ENCODE measurements at regions not wholly inside any gene's neighbourhood (a gene's known extent, or its start where the extent isn't known, plus 50 kb on each side); places are given as distances from the start of the nearest gene placed in this dataset.

DNA sequence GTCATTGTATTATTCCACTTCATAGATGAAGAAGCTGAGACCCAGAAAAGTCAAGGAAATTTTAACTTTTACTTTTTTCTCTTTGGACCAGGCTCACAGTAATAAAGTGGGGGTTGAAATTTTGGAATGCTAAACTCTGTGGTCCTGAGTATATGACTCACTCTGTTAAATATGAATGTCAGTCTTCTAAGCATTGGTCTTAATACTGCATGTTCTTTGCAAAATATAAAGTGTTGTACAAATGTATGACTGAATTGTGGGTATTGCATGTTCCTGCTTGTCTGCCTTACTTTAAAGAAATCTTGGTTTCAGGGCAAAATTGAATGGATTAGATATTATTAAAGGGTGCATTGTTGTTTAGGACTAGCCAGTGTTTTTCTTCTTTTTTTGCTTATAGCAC lies 950.8 kb upstream of the GOT2 start:
- Histone ChIP-seq H3K27ac (ENCODE audit: insufficient read depth, low read depth, low read length, poor library complexity, severe bottlenecking) (no peak overlapping the region), H3K4me3 (ENCODE audit: insufficient read depth, low read depth, low read length) (no peak overlapping the region), H3K27me3 (ENCODE audit: control insufficient read depth, insufficient read depth, low read length, poor library complexity, severe bottlenecking) (no peaks in the 10 kb centered on the region), H3K36me3 (ENCODE audit: control insufficient read depth, insufficient read depth, low read length) (no peaks in the 10 kb centered on the region), H3K4me1 (ENCODE audit: control insufficient read depth, insufficient read depth, low read length) (no peaks in the 10 kb centered on the region), H3K9me3 (ENCODE audit: control insufficient read depth, low read length) (no peaks in the 10 kb centered on the region)

GRCh38 chr16:59683709-59684108 lies 949.6 kb upstream of the GOT2 start:
- Histone ChIP-seq H3K9me3 (ENCODE audit: control insufficient read depth, low read length) (no peaks in the 10 kb centered on the region), H3K4me3 (ENCODE audit: insufficient read depth, low read depth, low read length) (no peak overlapping the region), H3K36me3 (ENCODE audit: control insufficient read depth, insufficient read depth, low read length) (no peaks in the 10 kb centered on the region), H3K4me1 (ENCODE audit: control insufficient read depth, insufficient read depth, low read length) (no peaks in the 10 kb centered on the region), H3K27me3 (ENCODE audit: control insufficient read depth, insufficient read depth, low read length, poor library complexity, severe bottlenecking) (no peaks in the 10 kb centered on the region), H3K27ac (ENCODE audit: insufficient read depth, low read depth, low read length, poor library complexity, severe bottlenecking) (no peak overlapping the region)
- 71 to 80% methylated on average over 1 of the region's 1 CpG for WGBS, 2 experiments

GRCh38 chr16:59665618-59666220 lies 931.6 kb upstream of the GOT2 start:
- Histone ChIP-seq H3K9me3 (ENCODE audit: control insufficient read depth, low read length) (no peaks in the 10 kb centered on the region), H3K27me3 (ENCODE audit: control insufficient read depth, insufficient read depth, low read length, poor library complexity, severe bottlenecking) (no peaks in the 10 kb centered on the region), H3K27ac (ENCODE audit: insufficient read depth, low read depth, low read length, poor library complexity, severe bottlenecking) (no peak overlapping the region), H3K4me1 (ENCODE audit: control insufficient read depth, insufficient read depth, low read length) (no peaks in the 10 kb centered on the region), H3K4me3 (ENCODE audit: insufficient read depth, low read depth, low read length) (no peak overlapping the region), H3K36me3 (ENCODE audit: control insufficient read depth, insufficient read depth, low read length) (no peaks in the 10 kb centered on the region)
- WGBS, 2 experiments, result 84 to 94% methylated on average over 2 of the region's 2 CpGs

- no peaks in the 10 kb centered on the region for H3K27me3 ChIP-seq (ENCODE audit: control insufficient read depth, insufficient read depth, low read length, poor library complexity, severe bottlenecking)
- H3K9me3 ChIP-seq (ENCODE audit: control insufficient read depth, low read length), result no peaks in the 10 kb centered on the region
- H3K4me1 ChIP-seq (ENCODE audit: control insufficient read depth, insufficient read depth, low read length), result no peaks in the 10 kb centered on the region
- H3K36me3 ChIP-seq (ENCODE audit: control insufficient read depth, insufficient read depth, low read length), result no peaks in the 10 kb centered on the region
- 98 to 99% methylated on average over 2 to 3 of the region's 3 CpGs for WGBS, 2 experiments
- H3K27ac ChIP-seq (ENCODE audit: insufficient read depth, low read depth, low read length, poor library complexity, severe bottlenecking), result no peak overlapping the region
- no peak overlapping the region for H3K4me3 ChIP-seq (ENCODE audit: insufficient read depth, low read depth, low read length)
Measured at GRCh38 chr16:59658572-59658971, 924.5 kb upstream of the GOT2 start.

- Histone ChIP-seq H3K4me3 (ENCODE audit: insufficient read depth, low read depth, low read length) (no peak overlapping the region), H3K4me1 (ENCODE audit: control insufficient read depth, insufficient read depth, low read length) (no peaks in the 10 kb centered on the region)
- 89 to 93% methylated on average over 2 of the region's 2 CpGs for WGBS, 2 experiments
Measured at GRCh38 chr16:59655031-59655430, 920.9 kb upstream of the GOT2 start.

DNA sequence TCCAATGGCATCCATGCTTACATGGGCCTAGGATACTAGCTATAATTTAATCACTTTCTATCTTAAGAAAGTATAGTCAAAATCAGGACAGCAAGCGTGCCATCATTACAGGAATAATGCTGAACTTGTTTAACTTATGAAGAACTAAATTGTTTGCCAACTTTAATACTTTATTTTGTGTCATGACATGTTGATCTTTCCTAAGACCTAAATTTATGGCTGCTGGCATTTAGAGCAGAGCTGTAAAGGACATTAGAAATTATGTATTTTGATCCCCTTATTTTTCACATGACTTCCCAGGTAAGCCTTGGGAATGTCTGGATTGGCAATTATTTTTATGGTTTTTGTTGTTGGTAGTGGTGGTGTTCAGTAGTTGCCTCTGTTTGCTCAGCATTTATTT lies 920.3 kb upstream of the GOT2 start:
- Histone ChIP-seq H3K4me1 (ENCODE audit: control insufficient read depth, insufficient read depth, low read length) (no peaks in the 10 kb centered on the region), H3K4me3 (ENCODE audit: insufficient read depth, low read depth, low read length) (no peak overlapping the region), H3K27me3 (ENCODE audit: control insufficient read depth, insufficient read depth, low read length, poor library complexity, severe bottlenecking) (no peaks in the 10 kb centered on the region), H3K9me3 (ENCODE audit: control insufficient read depth, low read length) (no peaks in the 10 kb centered on the region), H3K36me3 (ENCODE audit: control insufficient read depth, insufficient read depth, low read length) (no peaks in the 10 kb centered on the region), H3K27ac (ENCODE audit: insufficient read depth, low read depth, low read length, poor library complexity, severe bottlenecking) (no peak overlapping the region)
- WGBS, 2 experiments, result 82% methylated on average over 1 of the region's 1 CpG; no CpG with 5 or more reads in 1 of the 2 experiments

More at GRCh38 chr16:59655031-59655430, 920.9 kb upstream of the GOT2 start:
- H3K36me3 ChIP-seq (ENCODE audit: control insufficient read depth, insufficient read depth, low read length), result no peaks in the 10 kb centered on the region
- no peaks in the 10 kb centered on the region for H3K9me3 ChIP-seq (ENCODE audit: control insufficient read depth, low read length)
- no peak overlapping the region for H3K27ac ChIP-seq (ENCODE audit: insufficient read depth, low read depth, low read length, poor library complexity, severe bottlenecking)
- H3K27me3 ChIP-seq (ENCODE audit: control insufficient read depth, insufficient read depth, low read length, poor library complexity, severe bottlenecking), result no peaks in the 10 kb centered on the region

DNA sequence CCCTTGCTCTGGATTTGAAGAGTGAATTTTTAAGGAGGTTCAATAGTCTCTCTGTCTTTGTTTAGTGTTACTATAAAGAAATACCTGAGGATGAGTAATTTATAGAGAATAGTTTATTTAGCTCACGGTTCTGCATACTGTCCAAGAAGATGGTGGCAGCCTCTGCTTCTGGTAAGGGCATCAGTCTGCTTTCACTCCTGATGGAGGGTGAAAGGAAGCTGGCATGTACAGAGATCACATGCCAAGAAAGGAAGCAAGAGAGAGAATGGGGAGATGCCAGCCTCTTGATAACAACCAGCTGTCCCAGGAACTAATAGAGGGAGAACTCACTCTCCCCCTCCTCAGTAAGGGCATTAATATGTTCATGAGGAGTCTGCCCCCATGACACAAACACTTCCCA lies 917.5 kb upstream of the GOT2 start:
- Histone ChIP-seq H3K27ac (ENCODE audit: insufficient read depth, low read depth, low read length, poor library complexity, severe bottlenecking) (no peak overlapping the region), H3K4me3 (ENCODE audit: insufficient read depth, low read depth, low read length) (no peak overlapping the region), H3K9me3 (ENCODE audit: control insufficient read depth, low read length) (no peaks in the 10 kb centered on the region), H3K36me3 (ENCODE audit: control insufficient read depth, insufficient read depth, low read length) (no peaks in the 10 kb centered on the region), H3K4me1 (ENCODE audit: control insufficient read depth, insufficient read depth, low read length) (no peaks in the 10 kb centered on the region), H3K27me3 (ENCODE audit: control insufficient read depth, insufficient read depth, low read length, poor library complexity, severe bottlenecking) (no peaks in the 10 kb centered on the region)
- WGBS, 2 experiments, result 96 to 100% methylated on average over 1 of the region's 1 CpG

GRCh38 chr16:59645194-59645593 lies 911.1 kb upstream of the GOT2 start:
- H3K27me3 ChIP-seq (ENCODE audit: control insufficient read depth, insufficient read depth, low read length, poor library complexity, severe bottlenecking), result no peaks in the 10 kb centered on the region
- no peak overlapping the region for H3K27ac ChIP-seq (ENCODE audit: insufficient read depth, low read depth, low read length, poor library complexity, severe bottlenecking)
- no peaks in the 10 kb centered on the region for H3K36me3 ChIP-seq (ENCODE audit: control insufficient read depth, insufficient read depth, low read length)
- H3K4me3 ChIP-seq (ENCODE audit: insufficient read depth, low read depth, low read length), result no peak overlapping the region
- H3K4me1 ChIP-seq (ENCODE audit: control insufficient read depth, insufficient read depth, low read length), result no peaks in the 10 kb centered on the region
- H3K9me3 ChIP-seq (ENCODE audit: control insufficient read depth, low read length), result no peaks in the 10 kb centered on the region

DNA sequence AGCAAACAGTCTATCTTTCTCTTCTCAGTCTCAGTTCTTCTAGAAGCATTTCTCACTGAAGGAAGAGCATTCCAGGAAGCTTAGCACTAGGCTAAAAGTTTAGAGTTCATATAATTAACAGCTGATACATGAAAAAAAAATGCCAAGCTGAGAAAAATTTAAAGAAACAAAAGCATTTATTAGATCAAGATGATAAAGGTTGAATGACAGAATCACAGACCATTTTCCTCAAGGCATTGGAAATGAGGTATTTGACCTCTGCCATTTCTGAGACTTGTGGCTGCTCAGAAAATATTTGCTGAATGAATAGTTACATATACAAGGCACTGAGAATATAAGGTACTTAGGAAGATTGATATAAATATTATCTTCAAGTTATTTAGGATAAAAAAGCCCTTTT lies 901.6 kb upstream of the GOT2 start:
- H3K9me3 ChIP-seq (ENCODE audit: control insufficient read depth, low read length), result no peaks in the 10 kb centered on the region
- H3K4me1 ChIP-seq (ENCODE audit: control insufficient read depth, insufficient read depth, low read length), result no peaks in the 10 kb centered on the region
- no peaks in the 10 kb centered on the region for H3K27me3 ChIP-seq (ENCODE audit: control insufficient read depth, insufficient read depth, low read length, poor library complexity, severe bottlenecking)
- H3K4me3 ChIP-seq (ENCODE audit: insufficient read depth, low read depth, low read length), result no peak overlapping the region
- H3K27ac ChIP-seq (ENCODE audit: insufficient read depth, low read depth, low read length, poor library complexity, severe bottlenecking), result no peak overlapping the region
- H3K36me3 ChIP-seq (ENCODE audit: control insufficient read depth, insufficient read depth, low read length), result no peaks in the 10 kb centered on the region

GRCh38 chr16:59634951-59635350 lies 900.8 kb upstream of the GOT2 start:
- no peak overlapping the region for H3K27ac ChIP-seq (ENCODE audit: insufficient read depth, low read depth, low read length, poor library complexity, severe bottlenecking)
- WGBS, 2 experiments, result 77 to 100% methylated on average over 1 of the region's 1 CpG
- H3K4me1 ChIP-seq (ENCODE audit: control insufficient read depth, insufficient read depth, low read length), result no peaks in the 10 kb centered on the region
- H3K4me3 ChIP-seq (ENCODE audit: insufficient read depth, low read depth, low read length), result no peak overlapping the region
- no peaks in the 10 kb centered on the region for H3K36me3 ChIP-seq (ENCODE audit: control insufficient read depth, insufficient read depth, low read length)
- no peaks in the 10 kb centered on the region for H3K9me3 ChIP-seq (ENCODE audit: control insufficient read depth, low read length)
- H3K27me3 ChIP-seq (ENCODE audit: control insufficient read depth, insufficient read depth, low read length, poor library complexity, severe bottlenecking), result no peaks in the 10 kb centered on the region

DNA sequence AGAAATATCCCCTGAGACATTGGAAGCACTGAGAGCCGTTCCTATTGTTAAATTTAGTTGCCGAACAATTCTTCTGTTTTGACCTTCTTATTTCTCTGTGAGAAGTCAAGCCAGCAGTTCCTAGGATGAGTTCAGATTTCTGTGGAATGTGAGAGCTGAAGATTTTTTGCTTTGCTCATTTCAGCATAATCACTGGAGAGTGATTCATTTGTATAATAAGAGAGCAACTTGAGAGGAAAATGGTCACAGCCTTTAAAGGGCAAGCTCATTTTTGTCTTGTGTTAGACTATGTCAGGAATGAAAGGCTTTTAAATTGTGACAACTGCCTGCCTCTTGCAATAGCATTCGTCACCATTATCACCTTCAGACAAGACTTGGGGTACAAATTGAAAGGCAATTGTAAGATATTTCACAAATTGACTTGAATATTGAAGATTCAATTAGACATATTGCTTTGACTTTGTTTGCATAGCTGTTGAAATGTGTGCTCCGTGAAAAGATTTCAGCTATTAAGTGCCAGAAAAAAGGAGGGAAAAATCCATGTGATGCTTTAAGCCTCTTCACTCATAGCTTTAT lies 900.0 kb upstream of the GOT2 start:
- 88 to 92% methylated on average over 4 of the region's 4 CpGs for WGBS, 2 experiments
- H3K9me3 ChIP-seq (ENCODE audit: control insufficient read depth, low read length), result no peaks in the 10 kb centered on the region

More for the DNA sequence above, 900.0 kb upstream of the GOT2 start:
- H3K36me3 ChIP-seq (ENCODE audit: control insufficient read depth, insufficient read depth, low read length), result no peaks in the 10 kb centered on the region
- no peaks in the 10 kb centered on the region for H3K27me3 ChIP-seq (ENCODE audit: control insufficient read depth, insufficient read depth, low read length, poor library complexity, severe bottlenecking)
- H3K4me3 ChIP-seq (ENCODE audit: insufficient read depth, low read depth, low read length), result no peak overlapping the region
- no peak overlapping the region for H3K27ac ChIP-seq (ENCODE audit: insufficient read depth, low read depth, low read length, poor library complexity, severe bottlenecking)
- H3K4me1 ChIP-seq (ENCODE audit: control insufficient read depth, insufficient read depth, low read length), result no peaks in the 10 kb centered on the region
